Esophagus squamous epithelium (tissue), 5 donors: ENCODE measurements at regions not wholly inside any gene's neighbourhood (a gene's known extent, or its start where the extent isn't known, plus 50 kb on each side); places are given as distances from the start of the nearest gene placed in this dataset.
"Not testable (repeated sequence)": the region's sequence is repeated elsewhere in the genome, so short reads cannot be mapped to it uniquely, and the experiment has no call there.

ENCODE experiments used
- DNase-seq: peaks from one replicate; lab custom pipeline; 2025; lab: John Stamatoyannopoulos, UW
- H3K27ac ChIP-seq, 4 donors: fragments of 200-600 bp; sonication (generic); one replicate each; pipeline ENCODE4 v1.5.1; 2016 to 2019; ENCODE audit warnings: mild to moderate bottlenecking in 1 of 4
- H3K27me3 ChIP-seq, 4 donors: fragments of 200-600 bp; sonication (generic); 1 replicate in 3 of 4; 2 replicates in 1 of 4; pipeline versions ENCODE4 v1.5.1 to v1.6.0; 2017 to 2021; ENCODE audit warnings: antibody characterized with exemption in 1 of 4
- H3K36me3 ChIP-seq, 3 donors: fragments of 200-600 bp; sonication (generic); one replicate each; pipeline ENCODE4 v1.5.1; 2016 to 2019
- H3K4me1 ChIP-seq, 3 donors: fragments of 200-600 bp; sonication (generic); one replicate each; pipeline ENCODE4 v1.5.1; 2017 to 2019
- H3K4me3 ChIP-seq, 4 donors: fragments of 200-600 bp; sonication (generic); 1 replicate in 3 of 4; 2 replicates in 1 of 4; pipeline ENCODE4 v1.5.1; 2016 to 2019; ENCODE audit warnings: mild to moderate bottlenecking in 2 of 4, moderate library complexity in 1 of 4
- H3K9me3 ChIP-seq, 3 donors: fragments of 200-600 bp; sonication (generic); one replicate each; pipeline ENCODE4 v1.5.1; 2016 to 2019
- POLR2A ChIP-seq, 4 donors: fragments of 450-650 bp; IDR thresholded peaks; one replicate each; pipeline ENCODE4 v1.6.1; 2017; ENCODE audit warnings: antibody characterized with exemption in 4 of 4, mild to moderate bottlenecking in 4 of 4, moderate library complexity in 3 of 4
- WGBS, 2 donors: methylation state at CpG; one replicate each; pipeline ENCODE4 v1.1.5; 2018; 5-methylcytosine and 5-hydroxymethylcytosine counted together
- intact Hi-C: fragments of 100-400 bp; cut with DNase I; formaldehyde crosslinking; loops from one replicate; pipeline ENCODE4 v1.15.0; 2022
- TF ChIP-seq, protein P1 (sequence below), 6 experiments: fragments of 450-650 bp in 4 of 6; fragments of 200-600 bp in 2 of 6; sonication (generic) in 2 of 6; IDR thresholded peaks; one replicate each; pipeline ENCODE4 v1.5.1; 2016 to 2019; ENCODE audit warnings: antibody characterized with exemption in 6 of 6, mild to moderate bottlenecking in 4 of 6, moderate library complexity in 4 of 6
- donor health status: DM: yes; HTN: yes; CAD: no.

GRCh38 chr3:181484026-181484425 is 227.7 kb upstream of the SOX2 start:
- no peak for TF ChIP-seq POLR2A (IDR thresholded peaks at IDR 0.05)
- TF ChIP-seq, protein P1, sequence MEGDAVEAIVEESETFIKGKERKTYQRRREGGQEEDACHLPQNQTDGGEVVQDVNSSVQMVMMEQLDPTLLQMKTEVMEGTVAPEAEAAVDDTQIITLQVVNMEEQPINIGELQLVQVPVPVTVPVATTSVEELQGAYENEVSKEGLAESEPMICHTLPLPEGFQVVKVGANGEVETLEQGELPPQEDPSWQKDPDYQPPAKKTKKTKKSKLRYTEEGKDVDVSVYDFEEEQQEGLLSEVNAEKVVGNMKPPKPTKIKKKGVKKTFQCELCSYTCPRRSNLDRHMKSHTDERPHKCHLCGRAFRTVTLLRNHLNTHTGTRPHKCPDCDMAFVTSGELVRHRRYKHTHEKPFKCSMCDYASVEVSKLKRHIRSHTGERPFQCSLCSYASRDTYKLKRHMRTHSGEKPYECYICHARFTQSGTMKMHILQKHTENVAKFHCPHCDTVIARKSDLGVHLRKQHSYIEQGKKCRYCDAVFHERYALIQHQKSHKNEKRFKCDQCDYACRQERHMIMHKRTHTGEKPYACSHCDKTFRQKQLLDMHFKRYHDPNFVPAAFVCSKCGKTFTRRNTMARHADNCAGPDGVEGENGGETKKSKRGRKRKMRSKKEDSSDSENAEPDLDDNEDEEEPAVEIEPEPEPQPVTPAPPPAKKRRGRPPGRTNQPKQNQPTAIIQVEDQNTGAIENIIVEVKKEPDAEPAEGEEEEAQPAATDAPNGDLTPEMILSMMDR (IDR thresholded peaks at IDR 0.05) = no peak
- 73 to 83% methylated on average over 1 of the region's 1 CpG for WGBS, 2 donors

DNA sequence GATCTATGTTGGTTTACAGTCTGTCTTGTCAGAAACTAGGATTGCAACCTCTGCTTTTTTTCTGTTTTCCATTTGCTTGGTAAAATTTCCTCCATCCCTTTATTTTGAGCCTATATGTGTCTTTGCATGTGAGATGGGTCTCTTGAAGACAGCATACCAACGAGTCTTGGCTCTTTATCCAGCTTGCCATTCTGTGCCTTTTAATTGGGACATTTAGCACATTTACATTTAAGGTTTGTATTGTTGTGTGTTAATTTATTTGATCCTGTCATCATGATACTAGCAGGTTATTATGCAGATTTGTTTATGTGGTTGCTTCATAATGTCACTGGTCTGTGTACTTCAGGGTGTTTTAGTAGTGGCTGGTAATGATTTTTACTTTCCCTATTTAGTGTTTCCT is 236.6 kb upstream of the SOX2 start:
- intact Hi-C loops, H3K27me3 ChIP-seq, H3K36me3 ChIP-seq, DNase-seq, H3K27ac ChIP-seq, H3K4me3 ChIP-seq, H3K4me1 ChIP-seq: not testable (repeated sequence)
- WGBS, 2 donors = 64 to 73% methylated on average over 1 of the region's 1 CpG
- H3K9me3 ChIP-seq = peaks cover 0 to 23% (median 13%) of the 10 kb centered on the region in 3 donors

More at GRCh38 chr3:181484026-181484425, 227.7 kb upstream of the SOX2 start:
- DNase-seq = no peak
- H3K4me1 ChIP-seq = peaks cover 0 to 5% (median 0%) of the 10 kb centered on the region in 3 donors
- no peaks in the 10 kb centered on the region for H3K27me3 ChIP-seq
- H3K4me3 ChIP-seq = no peak overlapping the region
- H3K36me3 ChIP-seq = no peaks in the 10 kb centered on the region
- no peak overlapping the region for H3K27ac ChIP-seq
- intact Hi-C loops = no loop called here
- no peaks in the 10 kb centered on the region for H3K9me3 ChIP-seq

- 73 to 100% methylated on average over 1 of the region's 1 CpG for WGBS, 2 donors
- Histone ChIP-seq H3K27me3 (no peaks in the 10 kb centered on the region), H3K4me1 (no peaks in the 10 kb centered on the region), H3K4me3 (no peak overlapping the region), H3K27ac (no peak overlapping the region), H3K36me3 (no peaks in the 10 kb centered on the region), H3K9me3 (peaks cover 0 to 9% (median 3%) of the 10 kb centered on the region in 3 donors)
- intact Hi-C loops = no loop called here
- TF ChIP-seq POLR2A (IDR thresholded peaks at IDR 0.05) = no peak
- TF ChIP-seq, protein P1 (IDR thresholded peaks at IDR 0.05) = no peak
- DNase-seq = no peak
These were observed 241.4 kb upstream of the SOX2 start for GRCh38 chr3:181470349-181470748.

DNA sequence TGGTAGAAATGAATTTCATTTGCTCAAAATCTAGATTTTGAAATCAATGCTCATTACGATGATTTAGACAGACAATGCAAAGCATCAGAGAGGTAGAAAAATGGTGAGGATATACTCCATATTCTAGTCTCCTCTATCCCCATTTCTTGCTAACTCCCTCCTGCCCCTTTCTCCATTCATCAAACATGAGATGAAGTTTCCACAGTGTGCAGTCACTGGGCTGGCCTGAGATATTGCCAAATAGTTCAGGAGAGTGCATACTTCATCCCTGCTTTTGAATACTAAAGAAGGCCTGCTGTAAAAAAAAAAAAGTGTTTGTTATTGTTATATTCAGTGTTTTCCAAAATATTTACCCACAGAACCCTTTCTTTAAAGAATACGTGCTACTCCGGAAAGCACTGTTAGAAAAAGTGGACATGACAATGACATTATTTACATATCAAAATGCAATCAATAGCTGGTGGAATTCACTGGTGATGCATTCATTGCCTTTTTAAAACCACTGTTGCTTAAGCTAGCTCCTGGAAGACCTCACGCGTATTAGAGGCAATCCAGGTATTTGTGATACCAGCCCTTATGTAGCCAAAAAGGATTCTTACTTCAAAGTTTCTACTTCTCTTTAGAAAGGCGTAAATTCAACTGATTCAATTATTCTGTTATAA is 247.6 kb upstream of the SOX2 start:
- no peaks in the 10 kb centered on the region for H3K4me1 ChIP-seq
- no peaks in the 10 kb centered on the region for H3K36me3 ChIP-seq
- no peaks in the 10 kb centered on the region for H3K27me3 ChIP-seq
- no peak for TF ChIP-seq POLR2A (IDR thresholded peaks at IDR 0.05)
- TF ChIP-seq, protein P1 (IDR thresholded peaks at IDR 0.05) = no peak
- intact Hi-C loops = no loop called here
- no peak overlapping the region for H3K4me3 ChIP-seq
- no peak overlapping the region for H3K27ac ChIP-seq
- 66 to 72% methylated on average over 6 of the region's 6 CpGs for WGBS, 2 donors
- no peak for DNase-seq
- H3K9me3 ChIP-seq = no peaks in the 10 kb centered on the region

DNA sequence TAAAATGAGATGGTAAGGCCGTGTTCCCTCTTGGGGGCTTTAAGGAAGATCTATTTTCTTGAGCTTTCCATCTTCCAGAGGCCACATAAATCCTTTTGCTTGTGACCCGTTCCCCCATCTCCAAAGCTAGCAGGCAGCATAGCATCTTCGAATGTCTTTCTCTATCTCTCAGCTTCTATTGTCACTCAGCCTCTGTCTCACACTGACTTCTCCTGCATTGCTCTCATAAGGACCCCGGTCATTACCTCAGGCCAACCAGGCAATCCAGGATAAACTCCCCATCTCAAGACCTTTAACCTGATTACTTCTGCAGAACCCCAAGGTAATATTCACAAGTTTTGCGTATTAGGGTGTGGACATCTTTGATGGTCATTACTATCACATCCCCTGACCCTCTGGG is 250.3 kb upstream of the SOX2 start:
- WGBS, 2 donors = 80 to 91% methylated on average over 5 of the region's 5 CpGs
- intact Hi-C loops = no loop called here

More for the DNA sequence above, 250.3 kb upstream of the SOX2 start:
- Histone ChIP-seq H3K4me1 (no peaks in the 10 kb centered on the region), H3K36me3 (no peaks in the 10 kb centered on the region), H3K27ac (no peak overlapping the region), H3K9me3 (no peaks in the 10 kb centered on the region), H3K4me3 (no peak overlapping the region), H3K27me3 (no peaks in the 10 kb centered on the region)
- TF ChIP-seq, protein P1 (IDR thresholded peaks at IDR 0.05) = no peak
- no peak for TF ChIP-seq POLR2A (IDR thresholded peaks at IDR 0.05)
- DNase-seq = no peak
